Stimulated activated CD8-positive, alpha-beta memory T cell treated with anti-CD3 and anti-CD28 coated beads, Interleukin-7, amount 100 ng/mL, for 4 hours (primary cell): ENCODE measurements at regions not wholly inside any gene's neighbourhood (a gene's known extent, or its start where the extent isn't known, plus 50 kb on each side); places are given as distances from the start of the nearest gene placed in this dataset.

Source experiments
- DNase-seq, 2 donors: peaks; one replicate each; pipeline ENCODE4 v3.0.0-alpha.2; 2020; ENCODE audit warnings: low read depth in 2 of 2

- DNase-seq = no peak
Measured at GRCh38 chr6:43919774-43920173, 149.8 kb downstream of the VEGFA start.

- no peak for DNase-seq
Measured at GRCh38 chr6:43917878-43918382, 147.9 kb downstream of the VEGFA start.

- DNase-seq = no peak
Measured at GRCh38 chr6:43916924-43917877, 147.2 kb downstream of the VEGFA start.

GRCh38 chr6:43915986-43916923, 146.2 kb downstream of the VEGFA start:
- DNase-seq = no peak

- no peak for DNase-seq
Measured at GRCh38 chr6:43915208-43915869, 145.3 kb downstream of the VEGFA start.

- no peak for DNase-seq
Measured at GRCh38 chr6:43914272-43915147, 144.5 kb downstream of the VEGFA start.

GRCh38 chr6:43913375-43914271, 143.6 kb downstream of the VEGFA start:
- DNase-seq = no peak

- DNase-seq = no peak
Measured at GRCh38 chr6:43912598-43913371, 142.8 kb downstream of the VEGFA start.

- no peak for DNase-seq
Measured at GRCh38 chr6:43912116-43912577, 142.1 kb downstream of the VEGFA start.

- no peak for DNase-seq
Measured at GRCh38 chr6:43911354-43912115, 141.5 kb downstream of the VEGFA start.

- DNase-seq = no peak
Measured at GRCh38 chr6:43910638-43911353, 140.8 kb downstream of the VEGFA start.

- no peak for DNase-seq
Measured at GRCh38 chr6:43910149-43910637, 140.2 kb downstream of the VEGFA start.

GRCh38 chr6:43909474-43910148, 139.6 kb downstream of the VEGFA start:
- no peak for DNase-seq

GRCh38 chr6:43907789-43908472, 137.9 kb downstream of the VEGFA start:
- no peak for DNase-seq

- DNase-seq = no peak
Measured at GRCh38 chr6:43907312-43907711, 137.3 kb downstream of the VEGFA start.
